CD4-positive, alpha-beta T cell (primary cell): ENCODE measurements at regions not wholly inside any gene's neighbourhood (a gene's known extent, or its start where the extent isn't known, plus 50 kb on each side); places are given as distances from the start of the nearest gene placed in this dataset.

ENCODE experiments used
- ATAC-seq: fragments of 200-7000 bp; cut with Tn5 transposase; one replicate; pipeline ENCODE4 v1.10.0; 2022; ENCODE audit warnings: mild to moderate bottlenecking; ENCODE audit not compliant: poor library complexity
- CTCF ChIA-PET: fragments of 350-600 bp; sonication (Branson Sonifier 250); formaldehyde crosslinking; loops from one replicate; lab custom pipeline; 2021; ENCODE audit warnings: antibody characterized with exemption, inconsistent platforms; lab: Charles Lee
- POLR2A ChIA-PET: fragments of 350-600 bp; sonication (Branson Sonifier 250); formaldehyde crosslinking; loops from one replicate; lab custom pipeline; 2021; ENCODE audit warnings: antibody characterized with exemption, inconsistent platforms; lab: Charles Lee
- DNase-seq, 14 experiments: peaks; one replicate each; pipeline ENCODE4 v3.0.0-alpha.2; 2013 to 2020; ENCODE audit warnings: mixed read lengths in 2 of 14
- H3K27ac ChIP-seq, 2 donors: one replicate each; pipeline versions ENCODE4 v1.5.1 to v1.7.0; 2013; ENCODE audit warnings: low read length in 2 of 2, low read depth in 1 of 2, mild to moderate bottlenecking in 1 of 2
- H3K27me3 ChIP-seq, 2 experiments: 1 replicate in 1 of 2; 2 replicates in 1 of 2; pipeline versions ENCODE4 v1.6.1 to v1.7.0; 2013; ENCODE audit warnings: low read length in 2 of 2, control low read depth in 1 of 2, mild to moderate bottlenecking in 1 of 2, moderate library complexity in 1 of 2; ENCODE audit not compliant: insufficient read depth in 2 of 2, control insufficient read depth in 1 of 2
- H3K36me3 ChIP-seq: one replicate; pipeline ENCODE4 v1.6.1; 2013; ENCODE audit warnings: low read length, control low read depth; ENCODE audit not compliant: insufficient read depth
- H3K4me1 ChIP-seq: one replicate; pipeline ENCODE4 v1.6.1; 2013; ENCODE audit warnings: low read length, control low read depth; ENCODE audit not compliant: insufficient read depth
- H3K4me3 ChIP-seq: one replicate; pipeline ENCODE4 v1.5.1; 2013; ENCODE audit warnings: mild to moderate bottlenecking, low read length, moderate library complexity
- H3K9me3 ChIP-seq, 2 experiments: 1 replicate in 1 of 2; 2 replicates in 1 of 2; pipeline versions ENCODE4 v1.6.1 to v1.7.0; 2013; ENCODE audit warnings: low read length in 2 of 2, mild to moderate bottlenecking in 2 of 2, control low read depth in 1 of 2, moderate library complexity in 1 of 2; ENCODE audit not compliant: control insufficient read depth in 1 of 2, insufficient read depth in 1 of 2
- H3K27ac Mint-ChIP-seq: one replicate; pipeline ENCODE4 v1.8.0; 2020; ENCODE audit warnings: mixed read lengths
- H3K27me3 Mint-ChIP-seq: one replicate; pipeline ENCODE4 v1.8.0; 2021; ENCODE audit warnings: mixed read lengths
- H3K36me3 Mint-ChIP-seq: one replicate; pipeline ENCODE4 v1.8.0; 2021; ENCODE audit warnings: low read depth, mixed read lengths
- H3K4me1 Mint-ChIP-seq: one replicate; pipeline ENCODE4 v1.8.0; 2021; ENCODE audit warnings: low read depth, mixed read lengths
- H3K4me3 Mint-ChIP-seq: one replicate; pipeline ENCODE4 v1.8.0; 2020; ENCODE audit warnings: mild to moderate bottlenecking, mixed read lengths
- H3K9me3 Mint-ChIP-seq: one replicate; pipeline ENCODE4 v1.8.0; 2020; ENCODE audit warnings: mixed read lengths
- CTCF ChIP-seq: fragments of 200-600 bp; IDR thresholded peaks from one replicate; pipeline ENCODE4 v1.8.0; 2022; ENCODE audit warnings: antibody characterized with exemption, mild to moderate bottlenecking
- intact Hi-C, 2 experiments: fragments of 100-400 bp; cut with DNase I in 1 of 2; cut with micrococcal nuclease in 1 of 2; formaldehyde crosslinking; loops; one replicate each; pipeline versions ENCODE4 v1.15.1 to v1.9.0; 2023 to 2025; cut with DNase I, micrococcal nuclease

DNA sequence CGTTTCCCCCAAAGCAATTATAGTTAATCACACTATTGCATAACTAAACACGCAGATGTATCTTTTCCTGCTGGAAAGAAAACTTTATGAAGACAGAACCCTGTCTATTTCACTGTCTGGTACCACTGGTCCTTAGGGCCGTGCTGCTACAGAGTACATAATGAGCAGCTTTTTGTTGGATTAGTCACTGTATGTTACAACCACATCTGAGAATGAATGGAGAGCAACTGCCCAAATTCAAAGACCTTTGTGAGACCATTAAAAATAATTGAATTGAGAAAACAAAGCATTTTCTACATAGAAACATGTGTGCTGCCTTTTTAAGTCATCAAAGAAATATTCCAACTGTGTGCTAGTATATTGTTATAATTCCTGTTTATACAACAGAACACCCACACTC, 111.3 kb upstream of the SORCS1 start:
- Histone ChIP-seq H3K36me3 (no peaks in the 10 kb centered on the region), H3K4me3 (no peak overlapping the region), H3K27me3 (no peaks in the 10 kb centered on the region), H3K27ac (no peak overlapping the region), H3K4me1 (no peaks in the 10 kb centered on the region), H3K9me3 (no peaks in the 10 kb centered on the region)
- ATAC-seq, result no peak
- TF ChIP-seq CTCF, result no peak
- Mint-ChIP-seq H3K27me3 (no peaks in the 10 kb centered on the region), H3K36me3 (no peaks in the 10 kb centered on the region), H3K9me3 (peaks cover 13% of the 10 kb centered on the region), H3K27ac (no peak overlapping the region), H3K4me1 (no peaks in the 10 kb centered on the region), H3K4me3 (no peak overlapping the region)
- ChIA-PET CTCF (no interaction called here), POLR2A (no interaction called here)
- no peak for DNase-seq
- intact Hi-C loops, result no loop called here

GRCh38 chr10:107269626-107270025, 105.1 kb upstream of the SORCS1 start:
- peaks cover 13% of the 10 kb centered on the region for H3K9me3 Mint-ChIP-seq
- H3K36me3 ChIP-seq, result no peaks in the 10 kb centered on the region
- POLR2A ChIA-PET, result no interaction called here
- no peak overlapping the region for H3K27ac Mint-ChIP-seq
- DNase-seq (no peak), ATAC-seq (no peak)
- no peak overlapping the region for H3K4me3 Mint-ChIP-seq
- no peaks in the 10 kb centered on the region for H3K4me1 Mint-ChIP-seq
- H3K4me3 ChIP-seq, result no peak overlapping the region
- no peaks in the 10 kb centered on the region for H3K9me3 ChIP-seq
- H3K4me1 ChIP-seq, result no peaks in the 10 kb centered on the region
- TF ChIP-seq CTCF, result no peak
- H3K27me3 ChIP-seq, result no peaks in the 10 kb centered on the region
- no peaks in the 10 kb centered on the region for H3K27me3 Mint-ChIP-seq
- H3K27ac ChIP-seq, result no peak overlapping the region
- H3K36me3 Mint-ChIP-seq, result no peaks in the 10 kb centered on the region
- CTCF ChIA-PET, result no interaction called here
- intact Hi-C loops, result no loop called here

DNA sequence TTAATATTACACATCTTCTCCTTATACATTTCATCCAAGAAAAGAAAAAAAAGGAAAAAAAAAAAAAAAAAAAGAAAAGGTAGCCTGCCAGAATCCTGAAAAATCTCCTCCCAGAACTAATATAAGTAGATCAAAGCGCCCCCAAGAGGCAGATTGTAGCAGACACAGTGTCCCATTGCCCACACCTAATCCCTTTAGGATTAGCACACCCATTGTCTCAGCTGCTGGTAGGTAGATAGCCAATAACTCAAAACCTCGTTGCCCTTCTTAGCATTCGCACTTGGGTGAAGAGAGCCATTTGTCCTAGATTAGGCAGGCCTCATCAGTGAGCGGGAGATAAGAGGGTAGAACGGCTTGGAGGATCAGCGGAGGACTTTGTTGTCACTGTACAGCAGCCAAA, 100.2 kb upstream of the SORCS1 start:
- Mint-ChIP-seq H3K27ac (no peak overlapping the region), H3K4me1 (no peaks in the 10 kb centered on the region), H3K27me3 (no peaks in the 10 kb centered on the region), H3K4me3 (no peak overlapping the region), H3K9me3 (peaks cover 12% of the 10 kb centered on the region), H3K36me3 (no peaks in the 10 kb centered on the region)
- DNase-seq, result no peak
- Histone ChIP-seq H3K4me1 (no peaks in the 10 kb centered on the region), H3K9me3 (peaks cover 0 to 5% of the 10 kb centered on the region in 2 experiments), H3K36me3 (no peaks in the 10 kb centered on the region), H3K27me3 (no peaks in the 10 kb centered on the region), H3K27ac (no peak overlapping the region), H3K4me3 (no peak overlapping the region)
- no peak for ATAC-seq
- ChIA-PET CTCF (no interaction called here), POLR2A (no interaction called here)
- TF ChIP-seq CTCF, result no peak
- intact Hi-C loops, result no loop called here
